Activated T-cell treated with anti-CD3 and anti-CD28 coated beads for 48 hours (primary cell): ENCODE measurements at regions not wholly inside any gene's neighbourhood (a gene's known extent, or its start where the extent isn't known, plus 50 kb on each side); places are given as distances from the start of the nearest gene placed in this dataset.

Source experiments
- DNase-seq: peaks from one replicate; pipeline ENCODE4 v3.0.0-alpha.2; 2020; ENCODE audit warnings: low read depth

DNA sequence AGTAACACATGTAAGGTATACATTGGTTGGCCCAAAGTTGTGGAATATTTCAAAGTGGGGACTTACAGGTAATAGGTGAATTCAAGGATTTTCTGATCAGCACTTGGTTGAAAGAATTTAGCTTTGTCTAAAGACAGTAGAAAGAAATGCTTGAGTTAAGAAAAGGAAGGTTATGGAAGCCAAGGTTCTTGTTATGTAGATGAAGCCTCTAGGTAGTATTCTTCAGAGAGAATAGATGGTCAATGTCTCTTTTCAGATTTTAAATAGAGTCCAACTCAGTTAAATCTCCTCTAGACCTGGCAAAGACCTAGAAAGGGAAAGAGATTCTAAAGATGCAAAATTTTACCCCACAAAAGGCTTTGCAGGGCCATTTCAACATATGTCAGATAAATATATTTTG is 157.4 kb downstream of the ANKRD30B start:
- DNase-seq: no peak

DNA sequence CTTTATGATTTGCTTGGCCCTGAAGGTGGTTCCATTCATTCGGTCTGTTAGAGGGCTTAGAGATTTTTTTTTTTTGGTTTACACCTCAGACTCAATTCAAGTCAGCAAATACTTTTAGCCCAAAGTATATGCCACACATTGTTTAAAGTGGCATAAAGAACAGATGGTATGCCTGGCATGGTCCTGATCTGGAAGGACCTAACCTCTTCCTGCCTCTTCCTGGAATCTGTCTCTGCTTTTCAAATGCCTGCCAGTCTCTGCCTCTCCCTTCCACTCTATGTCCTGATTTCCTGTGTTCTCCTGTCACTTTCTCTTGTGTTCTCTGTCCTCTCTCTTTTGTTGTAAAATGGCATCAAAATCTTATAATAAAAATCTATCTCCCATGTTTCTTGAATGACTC is 158.0 kb downstream of the ANKRD30B start:
- no peak for DNase-seq

DNA sequence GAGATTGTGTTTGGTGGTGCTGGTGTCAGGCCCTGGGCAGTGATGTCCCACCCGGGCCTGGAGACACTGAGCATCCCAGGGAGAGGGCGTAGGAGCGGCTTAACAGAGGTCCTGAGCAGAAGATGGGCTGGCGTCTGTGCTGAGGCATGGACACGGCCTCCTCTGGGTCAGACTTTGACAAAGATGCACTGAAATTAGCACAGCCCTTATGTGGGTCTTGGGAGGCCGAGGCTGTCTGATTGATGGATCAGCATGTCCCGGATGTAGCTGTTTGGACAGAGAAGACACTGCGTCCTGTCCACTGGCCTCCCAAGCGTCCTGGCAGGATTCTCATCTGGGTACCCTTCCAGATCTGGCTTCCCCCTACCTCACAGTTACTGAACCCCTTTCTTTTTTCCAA is 159.4 kb downstream of the ANKRD30B start:
- DNase-seq: no peak

DNA sequence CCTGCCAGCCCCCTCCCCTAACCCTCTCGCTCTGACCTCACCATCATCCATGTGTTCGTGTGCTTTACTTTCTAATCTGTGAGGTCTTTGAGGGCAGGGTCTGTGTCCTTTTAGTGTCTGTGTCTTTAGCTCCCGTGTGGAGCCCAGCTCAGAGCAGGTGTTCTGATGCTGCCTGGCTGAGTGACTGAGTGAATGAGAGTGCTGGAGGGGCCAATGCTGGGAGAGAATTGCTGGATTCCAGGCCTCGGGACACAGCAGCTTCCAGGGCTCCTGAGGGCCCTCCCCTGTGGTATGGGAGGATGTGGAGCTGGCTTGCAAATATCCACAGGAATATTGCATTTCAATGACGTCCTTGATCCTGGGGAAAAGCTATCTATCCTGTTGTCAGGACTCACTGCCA is 160.6 kb downstream of the ANKRD30B start:
- DNase-seq: no peak

GRCh38 chr18:14912967-14913366 is 165.0 kb downstream of the ANKRD30B start:
- no peak for DNase-seq

- DNase-seq: no peak
Observed at GRCh38 chr18:14914121-14914520, 166.1 kb downstream of the ANKRD30B start.

GRCh38 chr18:14914771-14915170 is 166.8 kb downstream of the ANKRD30B start:
- no peak for DNase-seq

DNA sequence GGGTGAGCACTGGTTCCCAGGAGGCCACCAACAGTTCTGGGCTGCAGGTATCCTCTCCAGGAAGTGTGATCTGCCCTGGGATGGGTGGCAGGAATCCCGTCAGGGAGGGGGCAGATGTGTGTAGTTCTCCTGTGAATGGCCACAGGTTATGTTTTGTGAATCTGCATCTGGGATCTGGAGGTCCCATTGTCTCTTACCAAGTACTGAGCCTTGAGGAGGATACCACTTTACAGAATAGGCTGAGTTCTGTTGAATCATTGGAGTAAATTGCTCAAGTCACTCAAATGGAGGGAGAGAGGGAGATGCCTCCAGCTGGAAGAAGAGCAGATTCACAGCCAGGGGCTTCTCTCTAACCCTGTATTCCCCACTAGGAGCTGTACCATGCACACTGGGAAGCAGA is 168.2 kb downstream of the ANKRD30B start:
- no peak for DNase-seq

DNA sequence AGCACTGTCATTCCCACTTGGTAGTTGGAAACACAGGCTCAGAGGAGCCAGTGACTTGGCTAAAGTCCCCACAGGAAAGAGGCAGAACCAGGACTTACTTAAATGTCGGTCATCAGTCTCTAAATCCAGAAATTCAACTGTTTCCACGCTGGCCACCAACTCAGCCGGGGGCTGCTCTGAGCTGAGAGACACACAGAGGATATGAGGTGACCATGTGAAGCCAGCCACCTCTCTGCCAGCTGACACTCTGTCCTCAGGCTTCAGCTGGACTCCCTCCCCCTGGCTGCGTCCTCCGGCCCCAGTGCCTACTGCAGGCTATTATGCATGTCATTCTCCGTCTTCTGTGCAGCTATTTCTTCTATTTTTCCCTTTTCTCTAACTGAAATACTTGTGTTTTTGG is 168.9 kb downstream of the ANKRD30B start:
- no peak for DNase-seq

DNA sequence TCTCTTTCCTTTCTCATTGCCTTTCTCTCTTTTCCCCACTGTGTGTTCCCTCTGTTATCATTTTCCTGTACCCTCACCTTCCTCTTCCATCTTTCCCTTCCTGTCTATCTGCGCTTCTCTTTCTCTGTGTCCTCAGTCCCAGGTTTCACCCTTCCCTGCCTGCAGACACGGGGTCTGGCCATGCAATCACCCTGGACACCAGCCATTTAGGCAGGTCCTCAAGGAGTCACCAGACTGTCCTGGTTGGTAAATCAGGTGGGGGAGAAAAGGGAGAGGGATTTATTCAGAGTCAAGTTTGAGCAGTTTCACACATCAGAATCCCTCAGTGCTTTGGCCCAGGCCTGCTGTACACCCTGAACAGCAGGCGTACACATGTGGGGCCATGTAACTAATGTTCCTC is 169.3 kb downstream of the ANKRD30B start:
- DNase-seq: no peak

- DNase-seq: no peak
Observed at GRCh38 chr18:14919666-14920065, 171.7 kb downstream of the ANKRD30B start.

GRCh38 chr18:14921031-14921430 is 173.1 kb downstream of the ANKRD30B start:
- no peak for DNase-seq

- DNase-seq: no peak
Observed at GRCh38 chr18:14921547-14921946, 173.6 kb downstream of the ANKRD30B start.

- DNase-seq: no peak
Observed at GRCh38 chr18:14922031-14922430, 174.1 kb downstream of the ANKRD30B start.

DNA sequence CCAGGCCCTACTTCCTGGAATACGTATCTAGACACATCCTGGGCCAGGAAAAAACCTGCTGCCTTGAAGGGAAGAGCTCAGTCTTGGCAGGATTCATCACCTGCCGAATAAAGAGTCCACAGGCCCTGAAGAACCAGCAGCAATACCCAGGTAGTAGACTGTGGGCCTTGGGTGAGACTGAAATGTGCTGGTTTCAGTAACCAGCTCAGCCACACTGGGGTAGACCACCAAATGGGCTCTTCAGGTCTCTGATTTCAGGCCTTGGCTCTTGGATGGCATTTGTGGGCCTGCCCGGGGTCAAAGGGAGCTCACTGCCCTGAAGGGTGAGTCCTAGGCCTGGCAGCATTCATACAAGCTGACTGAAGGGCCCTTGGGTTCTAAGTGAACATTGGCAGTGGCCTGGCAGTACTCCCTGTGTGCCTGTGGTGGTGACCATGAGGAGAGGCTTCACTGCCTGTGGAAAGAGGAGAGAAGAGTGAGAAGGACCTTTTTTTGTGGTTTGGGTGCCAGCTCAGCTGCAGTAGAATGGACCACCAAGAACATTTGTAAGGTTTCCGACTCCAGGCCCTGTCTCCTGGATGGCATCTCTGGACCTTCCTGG is 175.1 kb downstream of the ANKRD30B start:
- DNase-seq: no peak

DNA sequence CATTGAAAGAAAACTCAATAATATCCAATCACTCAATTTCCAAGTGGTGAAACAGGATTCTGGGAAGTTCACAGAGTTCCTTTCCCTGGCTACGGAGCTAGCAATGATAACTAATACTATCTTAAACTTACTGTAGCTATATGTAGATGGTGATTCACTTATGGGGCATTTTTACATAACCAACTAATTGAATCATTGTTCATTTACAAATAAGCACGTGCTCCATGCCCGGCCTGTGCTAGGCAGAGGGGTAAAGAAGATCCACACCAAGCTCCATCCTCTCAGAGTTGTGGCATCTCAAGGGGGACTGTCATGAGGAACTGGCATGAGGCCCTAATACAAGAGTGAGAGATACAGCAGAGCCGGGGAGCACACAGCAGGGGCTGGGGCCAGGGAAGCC is 176.3 kb downstream of the ANKRD30B start:
- no peak for DNase-seq

- DNase-seq: no peak
Observed at GRCh38 chr18:14925281-14925709, 177.3 kb downstream of the ANKRD30B start.

DNA sequence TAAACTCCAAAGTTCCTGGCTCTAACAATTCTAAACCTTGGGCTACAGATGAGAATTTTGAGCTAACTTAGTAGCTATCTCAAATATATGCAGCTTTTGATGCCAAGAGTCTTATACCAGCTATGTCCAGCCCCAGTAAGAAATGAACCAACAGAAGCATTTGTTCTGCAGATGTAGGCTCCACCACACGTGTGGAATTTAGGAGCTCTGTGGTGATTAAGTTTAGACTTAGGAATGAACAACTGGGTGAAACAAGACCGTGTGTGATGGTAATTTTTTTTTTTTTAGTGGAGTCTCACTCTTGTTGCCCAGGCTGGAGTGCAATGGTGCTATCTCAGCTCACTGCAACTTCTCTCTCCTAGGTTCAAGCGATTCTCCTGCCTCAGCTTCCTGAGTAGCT is 179.7 kb downstream of the ANKRD30B start:
- no peak for DNase-seq

DNA sequence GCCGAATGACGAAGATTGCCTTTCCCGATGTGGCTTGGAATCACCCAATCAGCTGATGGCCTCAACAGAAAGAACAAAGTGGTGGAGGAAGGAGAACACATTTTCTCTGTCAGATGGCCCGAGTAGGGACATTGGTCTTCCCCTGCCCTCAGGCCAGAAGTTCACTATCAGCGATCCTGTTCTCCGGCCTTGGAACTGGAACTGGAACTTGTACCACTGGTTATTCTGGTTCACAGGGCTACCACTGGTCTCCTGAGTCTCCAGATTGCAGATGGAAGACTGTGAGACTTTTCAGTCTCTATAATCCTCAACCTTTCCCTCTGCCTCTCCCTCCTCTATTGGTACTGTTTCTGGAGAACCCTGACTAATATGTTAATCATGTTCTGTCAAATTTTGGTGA is 180.4 kb downstream of the ANKRD30B start:
- no peak for DNase-seq

GRCh38 chr18:14930076-14930475 is 182.1 kb downstream of the ANKRD30B start:
- DNase-seq: no peak

GRCh38 chr18:14930576-14930975 is 182.6 kb downstream of the ANKRD30B start:
- no peak for DNase-seq

GRCh38 chr18:14933049-14933851 is 185.3 kb downstream of the ANKRD30B start:
- no peak for DNase-seq

GRCh38 chr18:14933964-14934363 is 186.0 kb downstream of the ANKRD30B start:
- no peak for DNase-seq

- DNase-seq: no peak
Observed at GRCh38 chr18:14935210-14935609, 187.2 kb downstream of the ANKRD30B start.
